ENCODE measurements at regions not wholly inside any gene's neighbourhood (a gene's known extent, or its start where the extent isn't known, plus 50 kb on each side); places are given as distances from the start of the nearest gene placed in this dataset.

DNA sequence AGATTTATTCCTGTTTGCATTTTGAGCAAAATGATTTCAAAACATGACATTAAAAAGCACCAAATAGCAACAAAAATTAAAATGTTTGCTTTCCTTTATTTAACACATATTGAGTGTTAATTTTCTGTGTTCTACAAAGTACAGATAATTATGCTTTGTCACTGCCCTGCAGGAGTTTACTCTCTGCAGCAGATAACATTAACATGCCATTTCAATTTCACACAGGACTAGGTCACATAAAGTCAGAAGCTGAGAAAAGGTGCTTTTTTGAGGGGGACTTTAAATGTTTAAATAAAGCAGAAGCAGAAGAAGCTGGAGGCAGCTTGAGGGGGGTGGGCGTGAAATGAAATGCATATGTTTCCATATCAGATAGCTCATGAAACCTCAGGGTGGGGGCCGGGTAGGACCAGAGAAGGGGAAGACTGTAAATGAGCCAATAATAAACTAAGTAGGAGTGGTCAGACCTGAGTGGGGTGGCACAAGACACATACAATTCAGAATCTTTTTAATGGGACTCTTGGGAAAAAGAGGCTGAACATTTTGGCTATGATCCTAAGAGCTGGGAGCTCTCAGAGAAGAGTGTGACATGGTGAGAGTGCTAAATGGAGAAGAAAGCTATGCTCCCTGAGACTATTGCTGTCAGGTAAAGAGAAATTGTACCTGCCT is 387.5 kb downstream of the FAM170A start:
- DNase-seq = no peak

DNA sequence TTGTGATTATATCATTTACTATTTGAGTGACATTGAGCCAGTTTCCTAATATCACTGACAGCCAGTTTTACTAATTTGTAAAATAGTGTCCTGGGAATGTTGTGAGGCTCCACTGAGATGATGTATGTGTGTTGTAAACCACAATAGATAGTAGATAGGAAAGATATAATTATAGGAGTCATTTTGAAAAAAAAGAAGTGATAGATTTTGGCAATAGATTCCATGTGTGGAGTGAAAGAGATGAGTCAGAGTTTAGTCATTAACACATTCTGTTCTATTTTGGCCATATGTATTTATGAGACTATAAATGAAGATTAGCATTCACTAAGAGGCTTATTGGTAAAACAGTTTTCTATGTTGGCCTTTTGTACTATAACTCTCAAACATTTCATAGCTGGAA is 388.2 kb downstream of the FAM170A start:
- DNase-seq = no peak

DNA sequence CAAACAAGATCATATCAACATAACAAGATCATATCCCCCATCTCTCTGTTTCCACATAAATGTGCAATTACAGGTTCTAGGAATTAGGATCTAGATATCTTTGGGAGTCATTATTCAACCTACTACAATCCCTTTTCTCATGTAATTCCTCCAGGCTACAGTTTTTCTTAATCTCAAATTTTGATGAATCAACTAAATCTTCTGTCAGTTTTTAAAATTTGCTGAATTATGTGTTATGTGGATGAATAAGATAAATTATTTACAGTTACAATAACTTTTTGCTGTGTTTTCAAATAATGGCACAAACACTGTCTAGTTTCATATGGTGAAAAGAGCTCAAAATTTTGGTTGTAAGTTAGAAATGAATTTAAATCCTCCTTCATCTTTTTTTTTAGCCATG is 405.8 kb downstream of the FAM170A start:
- DNase-seq = no peak

DNA sequence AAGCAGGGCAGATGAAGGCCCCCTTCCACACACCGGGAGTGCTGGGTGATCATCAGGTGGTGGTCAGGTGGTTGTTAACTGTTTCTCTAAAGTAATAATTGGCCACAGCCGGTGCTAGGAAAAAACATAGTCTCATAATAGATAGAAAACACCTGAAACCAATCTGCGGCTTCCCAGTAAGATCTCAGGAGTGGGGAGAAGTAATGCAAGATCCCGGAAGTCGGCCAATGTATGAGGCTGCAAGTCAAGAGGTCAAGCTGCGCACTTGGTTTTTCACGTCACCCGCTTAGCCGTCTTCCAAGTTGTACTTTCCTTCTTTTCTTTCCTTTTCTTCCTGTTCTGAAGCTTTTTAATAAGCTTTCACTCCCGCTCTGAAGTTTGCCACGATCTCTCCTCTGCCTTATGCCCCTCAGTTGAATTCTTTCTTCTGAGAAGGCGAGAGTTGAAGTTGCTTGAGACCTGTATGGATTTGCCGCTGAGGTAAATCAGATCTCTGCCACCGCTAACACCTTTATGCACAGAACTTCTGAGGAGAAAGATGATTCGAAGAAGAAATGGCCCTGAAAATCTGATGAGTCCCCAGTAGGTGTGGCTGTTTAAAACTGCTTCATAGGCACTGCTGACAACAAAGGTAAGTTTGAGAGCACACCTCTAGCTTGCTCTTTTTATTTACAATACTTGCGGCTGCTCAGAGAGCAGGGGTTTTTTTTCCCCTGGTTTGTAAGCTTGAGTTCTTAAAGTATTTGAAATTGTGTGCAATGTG is 406.6 kb downstream of the FAM170A start:
- DNase-seq = no peak

DNA sequence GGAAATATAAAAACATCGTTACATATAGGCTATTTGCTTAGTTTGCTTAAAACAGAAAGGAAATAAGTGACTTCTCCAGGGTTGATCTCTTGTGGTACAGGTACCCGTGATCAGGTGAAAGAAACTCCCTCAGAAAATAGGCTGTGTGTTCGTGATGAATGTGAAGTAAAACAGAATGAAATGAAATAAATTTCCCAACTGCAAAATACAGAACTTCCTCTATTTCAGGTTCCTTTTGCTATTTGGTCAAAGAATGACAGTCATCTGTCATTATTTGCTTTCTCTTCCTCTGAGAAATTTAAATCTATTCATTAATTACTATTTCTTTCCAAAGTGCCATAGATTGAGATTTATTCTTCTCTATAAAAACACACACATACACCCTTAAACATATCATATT is 408.1 kb downstream of the FAM170A start:
- DNase-seq = no peak

DNA sequence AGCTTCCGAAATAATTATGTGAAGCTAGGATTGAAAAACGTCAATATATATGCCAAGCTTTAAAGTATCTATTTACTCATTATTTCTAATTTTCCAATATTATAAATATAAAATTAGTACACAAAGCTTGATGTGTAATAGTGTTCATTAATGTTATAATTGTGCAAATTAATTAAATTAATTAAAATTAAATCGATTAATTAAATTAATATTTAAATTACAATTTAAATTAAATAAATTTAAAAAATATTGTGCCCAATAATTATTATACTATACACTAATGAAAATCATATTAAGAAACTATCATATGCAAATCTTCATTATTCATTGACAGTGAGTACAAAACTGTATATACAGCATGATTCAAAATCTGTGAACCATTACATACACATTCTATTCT is 409.8 kb downstream of the FAM170A start:
- no peak for DNase-seq

DNA sequence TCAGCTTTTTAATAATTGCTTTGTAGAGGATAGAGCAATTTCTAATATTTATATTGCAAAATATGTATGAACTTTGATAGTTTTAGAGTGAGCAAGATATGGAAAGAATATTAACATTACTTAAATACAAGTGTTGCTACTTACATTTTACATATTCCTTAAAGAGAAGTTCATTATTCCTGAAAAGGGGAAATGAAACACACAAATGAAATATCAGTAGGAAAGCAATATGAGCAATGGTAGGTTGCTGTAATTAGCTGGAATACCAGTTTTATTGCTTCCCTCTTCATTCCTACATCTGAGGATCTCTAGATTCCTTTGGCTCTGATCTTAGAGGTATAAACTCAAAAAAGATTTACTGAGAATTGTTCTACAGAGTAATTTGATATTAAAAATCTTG is 414.1 kb downstream of the FAM170A start:
- no peak for DNase-seq

DNA sequence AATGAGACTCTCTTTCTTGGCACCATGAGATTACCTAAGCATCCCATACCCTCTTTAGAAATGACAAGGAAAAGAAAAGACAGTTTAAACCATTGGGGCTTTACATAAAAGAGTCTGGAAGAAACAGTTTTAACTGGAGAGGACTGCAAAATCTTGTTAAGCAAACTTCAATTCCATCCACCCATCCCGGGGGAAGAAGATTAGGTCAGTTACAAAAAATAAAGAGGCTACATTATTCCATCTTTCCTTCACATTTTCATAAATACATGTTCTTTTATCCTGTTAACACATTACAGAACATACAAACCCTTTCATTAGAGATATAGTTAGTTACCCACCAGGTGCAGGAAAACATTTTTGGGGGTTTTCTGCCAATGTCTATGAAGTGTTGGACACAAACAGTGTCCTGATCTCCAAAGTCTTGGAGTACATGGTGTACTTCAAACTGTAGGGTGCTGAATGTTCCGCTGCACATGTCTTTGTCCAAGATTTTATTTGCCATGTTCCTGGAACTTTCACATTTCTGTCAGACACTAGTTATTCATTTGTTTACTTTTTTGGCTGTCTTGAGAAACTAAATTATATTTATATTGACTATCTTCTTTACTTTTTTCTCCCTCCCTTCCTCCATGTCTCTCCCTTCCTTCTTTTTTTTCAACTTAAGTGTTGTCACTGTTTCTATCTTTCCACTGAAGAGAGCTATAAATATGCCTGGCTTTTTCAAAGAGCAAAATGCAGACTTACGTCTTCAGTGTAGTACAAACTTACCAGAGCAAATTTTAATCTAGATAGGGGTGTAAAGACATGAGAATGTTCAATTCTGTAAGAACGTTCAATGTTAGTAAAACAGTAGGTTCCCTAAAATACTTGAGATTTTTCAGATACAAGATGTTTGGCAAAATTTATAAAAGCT is 410.9 kb upstream of the PRR16 start:
- no peak for DNase-seq

DNA sequence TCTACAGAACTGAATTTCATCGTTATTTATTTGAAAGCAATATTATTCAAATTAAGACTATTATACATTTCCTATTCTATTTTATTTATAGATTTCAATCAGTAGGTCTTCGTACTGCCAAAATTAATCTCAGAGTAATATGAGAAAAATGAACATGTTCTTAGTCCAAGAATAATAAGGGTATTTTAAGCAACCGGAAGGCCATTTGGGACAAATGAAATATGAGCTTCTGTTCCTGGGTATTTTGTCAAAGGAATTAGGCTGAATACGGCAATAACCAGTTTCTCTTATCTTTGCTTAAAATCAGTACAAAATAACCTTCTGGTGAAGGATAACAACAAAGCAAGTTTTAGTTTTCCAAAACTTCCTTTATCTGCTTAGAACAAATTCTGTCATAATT is 410.3 kb upstream of the PRR16 start:
- DNase-seq = no peak

DNA sequence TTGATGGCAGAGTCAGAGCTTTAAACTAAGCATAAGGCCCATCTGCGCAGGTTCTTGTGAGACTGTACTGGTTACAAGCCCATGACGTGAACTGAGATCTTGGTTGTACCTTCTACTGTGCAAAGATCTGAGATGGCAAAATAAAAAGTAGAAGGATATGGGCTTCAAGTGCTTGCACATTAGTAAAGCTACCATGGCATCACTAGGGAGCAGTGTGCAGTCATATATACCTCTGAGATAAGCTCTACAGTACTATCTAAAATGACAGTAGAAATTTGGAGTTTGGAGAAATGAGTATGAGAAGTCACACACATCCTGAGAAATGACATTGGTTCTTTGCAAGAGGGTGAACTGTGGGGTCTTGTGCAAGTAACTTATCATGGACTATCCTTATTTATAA is 408.2 kb upstream of the PRR16 start:
- peak in 1 of 5 experiments; percentile 29 for DNase-seq

DNA sequence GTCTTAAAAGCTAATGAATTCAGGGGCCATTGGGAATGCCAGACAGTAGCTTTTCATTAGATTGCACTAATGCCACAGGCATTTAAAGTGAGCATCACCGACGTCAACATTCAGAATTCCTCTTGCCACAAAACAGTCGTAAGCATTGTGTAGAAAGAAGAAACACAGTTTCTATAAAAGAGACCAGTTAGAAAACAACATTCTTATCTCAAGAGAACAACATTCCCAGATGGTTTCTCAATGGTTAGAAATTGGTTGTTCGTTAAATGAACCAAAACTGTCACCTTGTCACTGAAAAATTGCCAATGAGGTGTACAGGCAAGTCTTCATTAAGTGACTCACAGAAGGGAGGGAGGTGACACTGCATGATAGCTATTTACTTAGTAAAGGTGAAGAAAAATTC is 401.6 kb upstream of the PRR16 start:
- no peak for DNase-seq

DNA sequence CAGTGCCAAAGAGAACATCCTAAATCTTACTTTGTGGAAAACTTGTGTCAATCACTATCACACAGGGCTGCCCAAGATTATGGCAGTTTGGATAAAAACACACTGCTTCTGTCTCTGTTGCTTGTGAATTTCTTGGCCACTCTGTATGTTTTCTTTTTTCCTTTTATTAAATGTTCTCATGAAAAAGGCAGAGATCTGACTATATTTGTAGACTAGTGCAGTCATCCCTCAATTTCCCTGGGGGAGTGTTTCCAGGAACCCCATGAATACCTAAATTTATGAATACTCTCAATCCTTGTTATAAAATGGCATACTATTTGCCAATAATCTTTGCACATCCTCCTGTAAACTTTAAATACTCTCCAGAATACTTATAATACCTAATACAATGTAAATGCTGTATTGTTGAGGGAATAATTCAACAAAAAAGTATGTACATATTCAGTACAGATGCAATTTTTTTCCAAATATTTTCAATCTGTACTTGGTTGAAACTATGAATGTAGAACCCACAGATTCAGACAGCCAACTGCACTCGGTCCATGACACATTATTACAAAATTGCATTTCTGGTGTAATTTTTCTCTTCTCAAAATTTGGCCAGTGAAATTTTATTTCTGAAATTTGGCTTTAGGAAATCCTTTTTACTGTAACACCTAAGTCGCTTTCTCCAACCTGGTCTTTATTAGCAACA is 391.9 kb upstream of the PRR16 start:
- no peak for DNase-seq

DNA sequence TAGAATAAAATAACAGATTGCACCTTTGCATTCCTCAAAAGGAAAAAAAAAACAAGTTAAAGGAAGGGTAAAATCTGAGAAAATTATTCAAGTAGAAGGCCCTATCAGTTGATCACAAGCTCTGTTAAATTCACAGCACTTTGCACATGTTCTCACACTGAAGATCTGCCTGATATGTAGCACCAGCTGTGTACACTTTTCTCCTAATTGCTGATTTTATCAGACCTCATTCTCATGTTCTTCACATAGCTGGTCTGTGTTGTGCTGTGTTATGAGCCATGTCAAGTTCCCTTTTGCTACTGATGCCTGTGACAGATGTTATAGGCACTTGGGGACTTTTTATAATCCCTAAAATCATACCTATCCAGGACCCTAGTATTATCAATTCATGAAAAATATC is 390.4 kb upstream of the PRR16 start:
- DNase-seq = no peak

DNA sequence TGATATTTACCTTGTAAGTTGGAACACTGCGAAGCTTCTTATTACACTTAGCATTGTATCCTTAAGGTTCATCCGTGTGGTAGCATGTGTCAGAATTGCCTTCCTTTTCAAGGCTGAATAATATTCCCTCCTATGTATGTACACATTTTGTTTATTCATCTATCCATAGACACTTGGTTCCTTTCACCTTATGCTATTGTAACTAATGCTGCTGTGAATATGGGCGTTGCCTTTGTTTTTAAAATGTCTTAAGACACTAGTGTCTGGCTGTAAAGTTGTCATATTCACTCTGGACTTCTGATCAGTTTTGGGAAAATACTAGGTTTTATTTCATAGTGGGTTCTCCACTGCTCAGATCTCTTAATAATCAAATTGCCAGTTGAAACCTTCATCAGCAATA is 383.3 kb upstream of the PRR16 start:
- no peak for DNase-seq

DNA sequence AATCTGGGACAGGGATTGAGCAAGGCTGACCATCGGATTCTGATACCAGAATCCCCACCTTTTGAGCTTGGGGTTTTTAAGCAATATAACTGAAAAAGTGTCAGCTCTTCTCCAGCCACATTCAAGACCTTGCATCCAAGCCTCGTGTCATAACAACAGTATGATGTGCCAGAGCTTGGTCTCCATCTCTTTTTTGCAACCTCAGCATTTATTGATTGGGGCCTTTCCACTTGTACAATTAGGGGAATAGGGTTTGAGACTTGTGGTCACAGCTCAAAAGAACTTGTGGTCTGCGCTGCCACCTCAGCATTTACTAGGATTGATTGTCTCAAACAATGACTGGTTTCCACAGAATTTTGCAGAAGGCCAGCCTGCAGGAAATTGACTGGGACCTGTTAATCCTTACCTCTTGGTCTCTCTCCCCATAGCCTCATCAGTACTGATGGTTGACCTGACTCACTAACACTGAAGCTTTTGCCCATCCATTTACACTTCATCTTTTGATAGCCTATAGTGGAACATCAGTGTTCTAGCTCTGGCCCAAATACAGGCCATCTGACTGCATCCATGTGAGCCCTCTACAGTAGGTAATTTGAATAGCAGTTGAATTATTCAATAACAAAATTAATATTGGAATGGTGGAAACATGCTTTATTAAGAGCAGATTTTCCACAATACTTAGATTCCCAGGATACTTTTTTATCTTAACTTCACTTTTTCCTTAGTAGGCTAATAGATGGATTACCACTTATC is 381.6 kb upstream of the PRR16 start:
- DNase-seq = no peak

DNA sequence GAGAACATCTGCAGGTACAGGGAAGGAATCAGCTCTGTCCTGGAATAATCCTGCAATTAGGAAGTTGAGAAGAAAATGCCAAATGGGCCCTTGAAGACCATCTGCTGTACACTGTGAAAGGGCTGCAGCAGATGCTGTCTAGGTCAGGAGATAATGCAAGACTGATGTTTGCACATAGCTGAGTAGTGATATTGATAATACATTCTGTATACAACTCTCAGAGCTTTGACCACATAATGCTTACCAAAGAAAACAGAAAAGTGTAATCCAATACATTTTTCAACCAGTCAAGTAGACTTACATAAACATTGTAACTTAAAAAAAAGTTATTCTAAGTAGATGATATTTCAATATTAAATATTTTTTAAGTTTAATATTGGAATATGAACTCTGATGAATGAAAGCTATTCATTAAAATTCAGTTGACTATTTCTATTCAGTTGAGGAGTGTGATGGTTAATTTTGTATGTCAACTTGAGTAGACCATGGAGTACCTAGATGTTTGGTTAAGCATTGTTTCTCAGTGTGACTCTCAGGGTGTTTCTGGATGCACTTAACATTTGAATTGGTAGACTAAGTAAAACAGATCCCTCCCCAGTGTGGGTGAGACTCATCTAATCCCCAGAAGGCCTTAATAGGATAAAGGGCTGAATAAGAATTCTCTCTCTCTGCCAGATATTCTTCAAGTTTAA is 380.1 kb upstream of the PRR16 start:
- no peak for DNase-seq

DNA sequence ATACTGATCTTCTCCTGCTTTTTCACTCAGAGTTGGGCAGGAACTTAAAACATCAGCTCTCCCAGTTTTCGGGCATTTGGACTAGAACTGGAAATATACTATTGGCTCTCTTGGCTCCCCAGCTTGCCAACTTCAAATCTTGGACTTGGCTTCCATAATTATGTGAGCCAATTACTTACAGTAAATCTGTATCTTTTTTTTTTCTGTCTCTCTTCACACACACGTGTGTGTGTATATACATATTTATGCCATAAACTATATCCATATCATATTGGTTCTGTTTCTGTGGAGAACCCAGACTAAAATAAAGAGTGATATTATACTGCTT is 379.6 kb upstream of the PRR16 start:
- no peak for DNase-seq

DNA sequence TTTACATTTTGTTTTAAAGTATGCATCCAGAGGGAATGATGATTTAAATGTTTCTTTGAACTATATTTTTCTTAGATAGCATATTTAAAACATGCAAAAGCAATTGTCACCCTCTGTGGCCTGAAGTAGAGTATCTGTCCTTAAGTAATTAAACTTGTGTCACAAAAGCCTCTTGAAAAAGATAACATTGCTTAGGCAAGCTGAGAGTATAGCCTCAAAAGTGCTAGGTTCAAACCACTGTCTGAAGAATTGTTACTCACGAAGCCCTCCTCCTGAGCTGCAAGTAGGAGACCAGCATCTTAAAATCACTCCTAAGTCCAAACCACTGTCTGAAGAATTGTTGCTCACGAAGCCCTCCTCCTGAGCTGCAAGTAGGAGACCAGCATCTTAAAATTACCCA is 378.0 kb upstream of the PRR16 start:
- no peak for DNase-seq

DNA sequence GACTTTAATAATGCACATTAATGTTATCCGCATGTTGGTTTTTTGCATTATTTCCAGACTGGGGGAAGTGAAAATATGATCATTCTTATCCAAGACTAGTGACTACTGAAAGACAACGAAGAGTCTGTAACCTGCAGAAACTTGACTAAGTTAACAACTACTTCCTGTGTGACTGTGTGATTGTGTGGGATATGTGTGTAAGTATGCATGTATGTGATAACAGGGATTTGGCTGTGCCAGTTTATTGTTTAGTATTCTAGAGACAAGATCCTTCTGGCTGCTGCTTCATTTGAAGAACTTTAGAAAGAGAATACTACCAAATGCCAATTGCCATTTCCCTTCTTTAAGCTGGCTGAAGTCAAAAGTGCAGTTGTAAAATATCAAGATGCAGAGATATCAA is 375.7 kb upstream of the PRR16 start:
- DNase-seq = peak in 1 of 5 experiments; percentile 32

DNA sequence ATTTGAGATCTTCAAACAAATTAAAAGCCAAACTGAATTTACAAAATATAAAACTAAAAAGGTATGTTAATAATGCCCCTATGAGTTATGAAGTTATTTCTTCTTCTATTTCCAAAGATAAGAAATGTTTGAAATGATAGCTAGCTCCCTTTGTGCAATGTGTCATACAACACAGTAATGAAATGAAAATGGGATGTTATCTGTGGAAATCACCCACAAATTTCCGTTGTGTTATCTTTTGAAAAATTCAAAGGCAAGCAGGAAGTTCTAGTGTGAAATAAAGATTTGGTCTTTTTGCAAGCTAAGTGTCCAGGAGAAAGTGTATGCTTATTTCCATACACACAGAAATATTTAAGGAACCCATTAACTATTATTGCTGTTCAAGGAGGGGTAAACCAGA is 375.3 kb upstream of the PRR16 start:
- DNase-seq = peak in 1 of 5 experiments; percentile 51

DNA sequence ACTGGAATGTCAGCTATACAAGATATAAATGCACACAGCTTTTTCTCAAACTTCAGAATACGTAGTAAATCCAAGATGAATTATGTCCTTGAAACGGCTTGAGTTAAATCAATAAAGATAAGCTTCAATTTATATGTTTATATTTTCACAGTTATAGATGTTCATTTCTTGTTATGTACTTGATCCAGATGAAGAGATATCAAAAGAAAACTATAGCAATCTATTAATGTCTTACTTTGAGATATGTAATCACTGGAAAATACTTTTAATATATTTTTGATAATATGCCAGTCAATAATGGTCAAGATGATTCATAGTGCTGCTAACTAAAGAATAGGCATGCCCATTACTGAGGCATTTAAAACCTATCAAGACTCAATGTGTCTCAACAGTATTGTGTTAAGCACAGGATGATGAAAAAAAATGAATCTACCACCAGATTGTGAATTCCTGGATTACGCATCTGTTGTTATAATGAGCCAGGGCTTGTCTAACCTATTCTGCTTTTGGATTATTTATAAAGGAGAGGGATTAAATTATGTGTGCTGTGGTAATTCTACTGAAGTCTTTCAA is 372.6 kb upstream of the PRR16 start:
- DNase-seq = no peak

All from T-helper 2 cell (primary cell).